SK-N-MC (cell line): ENCODE measurements at regions not wholly inside any gene's neighbourhood (a gene's known extent, or its start where the extent isn't known, plus 50 kb on each side); places are given as distances from the start of the nearest gene placed in this dataset.

Experiments
- DNase-seq: peaks from one replicate; pipeline ENCODE4 v3.0.0-alpha.2; 2011; ENCODE audit warnings: low read depth, low spot score
- H3K27ac ChIP-seq: fragments of 200-600 bp; sonication (generic); 2 replicates; pipeline ENCODE4 v1.5.1; 2016; ENCODE audit warnings: mixed run types
- H3K36me3 ChIP-seq: fragments of 200-600 bp; sonication (generic); 2 replicates; pipeline ENCODE4 v1.6.1; 2017; ENCODE audit warnings: antibody characterized with exemption, low read length, mixed read lengths; ENCODE audit not compliant: insufficient read depth
- H3K4me3 ChIP-seq: fragments of 200-600 bp; sonication (generic); 2 replicates; pipeline ENCODE4 v1.5.1; 2016
- H3K9ac ChIP-seq: fragments of 200-600 bp; sonication (generic); 2 replicates; pipeline ENCODE4 v1.8.0; 2017; ENCODE audit warnings: mixed run types, mixed read lengths; ENCODE audit not compliant: insufficient read length
- H3K9me3 ChIP-seq: fragments of 200-600 bp; sonication (generic); 2 replicates; pipeline ENCODE4 v1.6.1; 2017; ENCODE audit warnings: low read depth, mild to moderate bottlenecking, antibody characterized with exemption, low read length, moderate library complexity, mixed read lengths
- EZH2 ChIP-seq: fragments of 200-600 bp; sonication (generic); IDR thresholded peaks from one replicate; pipeline ENCODE4 v1.6.1; 2017; ENCODE audit warnings: antibody characterized with exemption
- FOXP2 ChIP-seq: optimal IDR thresholded peaks from 2 replicates; pipeline ENCODE3; 2011; ENCODE audit warnings: mild to moderate bottlenecking, moderate library complexity; ENCODE audit not compliant: insufficient read depth; ENCODE audit errors: extremely low read length, control extremely low read depth
- POLR2AphosphoS5 ChIP-seq: IDR thresholded peaks from 2 replicates; pipeline ENCODE4 v1.6.1; 2012; ENCODE audit warnings: mild to moderate bottlenecking, low read depth, low read length, borderline replicate concordance

DNA sequence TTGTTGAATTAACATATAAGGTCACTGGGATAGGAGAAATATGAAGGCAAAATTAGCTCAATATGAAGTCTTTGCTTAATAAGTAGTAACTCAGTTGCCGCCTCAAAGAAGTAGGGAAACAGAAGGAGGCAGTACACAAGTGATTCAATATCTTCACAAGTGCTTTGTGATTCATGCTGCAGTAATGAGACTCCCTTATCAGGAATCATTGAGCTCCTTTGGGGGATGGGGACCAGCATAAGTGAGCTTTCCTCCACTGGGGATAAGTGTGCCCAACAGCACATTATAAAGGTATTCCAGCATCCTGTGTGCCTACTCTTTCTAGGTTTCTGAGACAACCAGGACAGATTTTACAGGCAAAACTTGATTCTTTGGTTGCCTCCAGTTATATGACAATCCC lies 323.4 kb upstream of the UBE2E3 start:
- Histone ChIP-seq H3K36me3 (no peaks in the 10 kb centered on the region), H3K27ac (no peak overlapping the region), H3K9me3 (no peaks in the 10 kb centered on the region), H3K9ac (no peak overlapping the region), H3K4me3 (no peak overlapping the region)
- no peak for TF ChIP-seq FOXP2
- TF ChIP-seq EZH2, result no peak
- TF ChIP-seq POLR2AphosphoS5, result no peak
- no peak for DNase-seq

- no peak for DNase-seq
- H3K27ac ChIP-seq, result no peak overlapping the region
- H3K36me3 ChIP-seq, result no peaks in the 10 kb centered on the region
- no peak overlapping the region for H3K9ac ChIP-seq
- H3K4me3 ChIP-seq, result no peak overlapping the region
- no peaks in the 10 kb centered on the region for H3K9me3 ChIP-seq
- TF ChIP-seq EZH2, result no peak
- no peak for TF ChIP-seq FOXP2
- TF ChIP-seq POLR2AphosphoS5, result no peak
These were observed 324.0 kb upstream of the UBE2E3 start for GRCh38 chr2:180656455-180656847.

- no peaks in the 10 kb centered on the region for H3K36me3 ChIP-seq
- no peaks in the 10 kb centered on the region for H3K9me3 ChIP-seq
- H3K4me3 ChIP-seq, result no peak overlapping the region
- H3K9ac ChIP-seq, result no peak overlapping the region
- DNase-seq, result no peak
- no peak for TF ChIP-seq FOXP2
- TF ChIP-seq POLR2AphosphoS5, result no peak
- no peak for TF ChIP-seq EZH2
- H3K27ac ChIP-seq, result no peak overlapping the region
These were observed 324.5 kb upstream of the UBE2E3 start for GRCh38 chr2:180655842-180656454.

DNA sequence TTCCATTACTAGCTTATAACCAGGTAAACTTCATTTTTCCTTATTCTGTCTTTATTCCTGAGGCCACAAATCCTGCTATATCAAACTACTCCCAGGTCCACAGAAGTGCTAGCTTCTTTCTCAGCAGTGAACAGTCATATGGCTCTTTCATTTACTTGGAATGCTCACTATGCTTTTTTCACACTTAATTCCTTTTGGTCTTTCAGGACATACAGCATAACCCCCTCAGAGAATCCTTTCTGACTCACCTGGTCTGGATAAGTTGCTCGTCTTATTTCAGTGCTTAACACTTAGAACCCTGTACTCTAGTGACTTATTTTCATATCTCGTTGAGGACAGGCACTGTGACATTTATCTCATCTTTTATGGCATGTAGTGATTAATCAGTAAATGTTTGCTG lies 325.0 kb upstream of the UBE2E3 start:
- TF ChIP-seq EZH2 (no peak), POLR2AphosphoS5 (no peak), FOXP2 (no peak)
- Histone ChIP-seq H3K9ac (no peak overlapping the region), H3K27ac (no peak overlapping the region), H3K36me3 (no peaks in the 10 kb centered on the region), H3K4me3 (no peak overlapping the region), H3K9me3 (no peaks in the 10 kb centered on the region)
- no peak for DNase-seq

DNA sequence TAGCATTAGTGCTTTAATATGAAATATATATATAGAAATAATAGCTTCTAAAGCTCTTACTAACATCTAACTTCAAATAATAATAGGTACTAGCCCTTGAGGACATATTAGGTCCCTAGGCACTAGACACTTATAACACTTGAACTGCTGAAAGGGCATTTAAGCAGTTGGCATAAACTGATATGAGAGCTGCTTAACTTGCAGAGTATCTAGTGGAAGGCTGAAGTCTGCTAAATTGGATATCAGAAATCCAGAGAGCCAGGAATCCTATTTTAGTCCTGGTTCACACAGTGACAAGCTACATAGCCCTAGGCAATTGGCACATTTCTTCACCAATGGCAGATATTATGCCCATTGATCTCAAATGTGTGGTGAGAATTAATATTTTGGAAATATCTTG lies 326.9 kb upstream of the UBE2E3 start:
- no peak overlapping the region for H3K4me3 ChIP-seq
- H3K36me3 ChIP-seq, result no peaks in the 10 kb centered on the region
- H3K9ac ChIP-seq, result no peak overlapping the region
- no peak for DNase-seq
- no peak overlapping the region for H3K27ac ChIP-seq
- no peaks in the 10 kb centered on the region for H3K9me3 ChIP-seq
- no peak for TF ChIP-seq POLR2AphosphoS5
- TF ChIP-seq FOXP2, result no peak
- TF ChIP-seq EZH2, result no peak

- TF ChIP-seq EZH2, result no peak
- no peak for TF ChIP-seq FOXP2
- no peak for TF ChIP-seq POLR2AphosphoS5
- no peak overlapping the region for H3K27ac ChIP-seq
- H3K9me3 ChIP-seq, result no peaks in the 10 kb centered on the region
- H3K9ac ChIP-seq, result no peak overlapping the region
- H3K4me3 ChIP-seq, result no peak overlapping the region
- H3K36me3 ChIP-seq, result no peaks in the 10 kb centered on the region
- no peak for DNase-seq
These were observed 327.6 kb upstream of the UBE2E3 start for GRCh38 chr2:180652794-180653193.

GRCh38 chr2:180651596-180651995 lies 328.8 kb upstream of the UBE2E3 start:
- DNase-seq, result no peak
- H3K9ac ChIP-seq, result no peak overlapping the region
- no peak for TF ChIP-seq EZH2
- no peak for TF ChIP-seq POLR2AphosphoS5
- TF ChIP-seq FOXP2, result no peak

GRCh38 chr2:180647621-180648020 lies 332.8 kb upstream of the UBE2E3 start:
- H3K4me3 ChIP-seq, result no peak overlapping the region
- TF ChIP-seq POLR2AphosphoS5 (no peak), EZH2 (no peak), FOXP2 (no peak)
- DNase-seq, result no peak
- no peak overlapping the region for H3K9ac ChIP-seq
- H3K27ac ChIP-seq, result no peak overlapping the region
- no peaks in the 10 kb centered on the region for H3K9me3 ChIP-seq
- H3K36me3 ChIP-seq, result no peaks in the 10 kb centered on the region

More at GRCh38 chr2:180651596-180651995, 328.8 kb upstream of the UBE2E3 start:
- no peaks in the 10 kb centered on the region for H3K36me3 ChIP-seq
- H3K27ac ChIP-seq, result no peak overlapping the region
- H3K9me3 ChIP-seq, result no peaks in the 10 kb centered on the region
- H3K4me3 ChIP-seq, result no peak overlapping the region

DNA sequence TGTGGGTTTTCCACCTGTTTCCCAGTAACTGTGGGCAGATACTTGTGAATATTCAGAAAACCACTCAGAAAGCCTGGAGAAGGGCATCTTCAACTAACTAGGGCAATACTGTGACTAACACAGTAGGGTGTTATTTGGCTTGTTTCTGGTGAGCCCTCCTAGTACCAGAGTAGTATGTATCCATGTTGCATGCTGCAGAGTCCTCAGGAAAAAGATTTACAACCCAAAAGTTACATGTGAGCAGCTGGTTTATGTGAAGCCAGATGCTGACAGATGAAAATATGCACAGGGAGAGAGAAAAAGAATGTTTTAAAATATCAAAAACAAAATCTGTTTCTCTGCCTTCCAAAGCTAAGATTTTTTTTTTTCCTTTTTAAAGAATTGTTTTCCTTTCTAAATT lies 333.2 kb upstream of the UBE2E3 start:
- no peaks in the 10 kb centered on the region for H3K36me3 ChIP-seq
- no peaks in the 10 kb centered on the region for H3K9me3 ChIP-seq
- H3K4me3 ChIP-seq, result no peak overlapping the region
- H3K9ac ChIP-seq, result no peak overlapping the region
- H3K27ac ChIP-seq, result no peak overlapping the region
- no peak for TF ChIP-seq EZH2
- no peak for DNase-seq
